Astrocyte (in vitro differentiated cells and primary cell): ENCODE measurements at regions not wholly inside any gene's neighbourhood (a gene's known extent, or its start where the extent isn't known, plus 50 kb on each side); places are given as distances from the start of the nearest gene placed in this dataset.

Experiments used
- CTCF ChIP-seq: IDR thresholded peaks from 2 replicates; pipeline ENCODE4 v1.5.1; 2011; ENCODE audit warnings: low read depth, mild to moderate bottlenecking, inconsistent platforms, low read length, moderate library complexity; ENCODE audit not compliant: insufficient read depth
- EZH2 ChIP-seq: IDR thresholded peaks from 2 replicates; pipeline ENCODE4 v1.6.1; 2012; ENCODE audit warnings: mild to moderate bottlenecking, low read length, inconsistent platforms; ENCODE audit not compliant: insufficient read depth

GRCh38 chr19:28066988-28067387 lies 1146.0 kb downstream of the UQCRFS1 start:
- TF ChIP-seq CTCF (no peak), EZH2 (no peak)
